Activated CD4-positive, alpha-beta T cell treated with anti-CD3 and anti-CD28 coated beads, Interleukin-2, amount 50 U/mL, for 1 hour (primary cell): ENCODE measurements at regions not wholly inside any gene's neighbourhood (a gene's known extent, or its start where the extent isn't known, plus 50 kb on each side); places are given as distances from the start of the nearest gene placed in this dataset.
A peak's percentile ranks its signal among the peaks of the same experiment; 100 is the strongest.

Source experiments
- DNase-seq: peaks from one replicate; pipeline ENCODE4 v3.0.0-alpha.2; 2020

DNA sequence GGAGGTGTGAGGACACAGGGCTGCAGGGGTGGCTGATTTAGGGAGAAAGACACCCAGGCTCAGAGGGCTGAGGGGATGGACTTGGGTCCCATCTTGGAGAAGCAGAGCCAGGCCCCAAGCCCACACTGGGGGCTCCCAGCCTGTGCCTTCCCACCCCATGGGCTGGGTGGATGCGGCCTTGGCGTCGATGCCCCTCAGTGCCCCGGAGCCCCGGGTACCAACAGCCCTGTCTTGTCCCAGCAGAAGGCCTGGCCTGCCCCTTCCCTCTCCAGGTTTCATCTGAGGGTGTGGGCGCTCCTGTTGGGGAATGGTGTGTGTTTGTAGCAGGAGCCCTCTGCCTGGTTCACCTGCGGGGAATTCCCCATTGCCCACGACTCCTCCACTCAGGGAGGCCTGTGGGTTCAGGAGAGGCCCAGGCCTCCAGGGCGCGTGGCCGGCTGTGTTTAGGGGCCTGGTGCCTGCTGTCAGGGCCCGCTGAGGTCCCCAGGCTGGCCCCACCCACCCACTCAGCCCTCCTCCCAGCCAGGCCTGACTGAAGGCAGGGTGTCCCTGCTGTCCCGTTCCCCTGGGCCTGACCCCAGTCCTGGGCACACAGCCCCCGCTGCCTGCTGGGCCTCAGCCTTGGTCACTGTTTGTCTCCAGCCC, 51.1 kb upstream of the BEGAIN start:
- no peak for DNase-seq

GRCh38 chr14:100639280-100639679, 52.1 kb upstream of the BEGAIN start:
- DNase-seq = no peak

GRCh38 chr14:100640471-100641273, 53.5 kb upstream of the BEGAIN start:
- peak; percentile 57 for DNase-seq

- DNase-seq = no peak
Observed at GRCh38 chr14:100641274-100641860, 54.1 kb upstream of the BEGAIN start.

DNA sequence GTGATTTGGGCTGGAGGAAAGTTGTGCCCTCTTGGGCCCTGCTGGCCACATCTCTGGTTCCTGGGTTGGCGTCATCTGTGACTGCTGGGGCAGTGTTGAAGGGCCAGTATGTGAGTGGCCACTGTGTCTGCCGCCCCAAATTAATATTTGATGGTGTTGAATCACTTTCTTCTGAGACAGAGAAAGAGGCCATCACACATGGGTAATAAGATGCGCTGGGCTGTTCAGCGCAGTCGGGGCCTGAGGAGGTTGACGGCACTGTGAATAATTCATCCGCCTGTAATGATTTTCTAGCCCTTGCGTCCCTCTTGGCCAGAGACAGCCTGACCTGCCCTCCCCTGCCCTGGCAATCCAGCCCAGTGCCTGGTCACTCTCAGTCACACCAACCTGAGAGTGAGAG, 56.2 kb upstream of the BEGAIN start:
- no peak for DNase-seq

- DNase-seq = no peak
Observed at GRCh38 chr14:100644383-100644782, 57.2 kb upstream of the BEGAIN start.

GRCh38 chr14:100644784-100645183, 57.6 kb upstream of the BEGAIN start:
- DNase-seq = no peak

DNA sequence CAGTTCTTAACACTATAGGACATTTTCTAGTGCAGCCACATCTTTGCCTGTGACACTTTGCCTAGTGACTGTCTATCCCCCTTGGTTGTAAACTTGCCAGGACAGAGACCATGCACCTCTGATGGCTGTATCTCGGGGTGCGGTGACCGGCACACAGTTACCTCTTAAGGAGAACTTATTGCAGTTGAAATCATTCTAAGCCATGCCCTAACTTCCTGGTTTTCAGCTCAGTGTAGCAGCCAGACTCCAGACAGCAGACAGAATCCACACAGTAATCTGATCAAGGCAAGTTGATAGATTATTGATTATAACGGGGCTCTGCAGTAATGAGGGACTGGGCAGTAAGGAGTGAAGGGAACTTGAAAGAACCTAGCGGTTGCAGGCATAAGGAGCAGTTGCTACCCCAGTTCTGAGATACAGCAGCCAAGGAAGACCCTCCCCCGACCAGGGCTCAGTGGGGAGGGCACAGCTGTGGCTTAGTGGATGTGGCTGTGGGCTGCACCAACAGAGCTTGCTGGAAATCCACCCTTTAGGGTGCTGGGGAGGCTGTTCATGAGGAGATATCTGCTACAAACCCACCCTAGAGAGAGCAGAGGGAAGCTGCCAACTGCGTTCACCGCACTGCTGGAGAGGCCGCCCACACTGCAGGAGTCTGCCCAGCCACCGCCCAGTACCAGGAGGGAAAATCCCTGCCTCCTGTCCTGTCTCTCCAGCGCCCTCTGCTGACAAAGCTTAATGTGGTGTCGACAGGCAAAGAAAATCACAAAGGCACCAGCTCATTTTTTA, 58.2 kb upstream of the BEGAIN start:
- DNase-seq = peak; percentile 86

DNA sequence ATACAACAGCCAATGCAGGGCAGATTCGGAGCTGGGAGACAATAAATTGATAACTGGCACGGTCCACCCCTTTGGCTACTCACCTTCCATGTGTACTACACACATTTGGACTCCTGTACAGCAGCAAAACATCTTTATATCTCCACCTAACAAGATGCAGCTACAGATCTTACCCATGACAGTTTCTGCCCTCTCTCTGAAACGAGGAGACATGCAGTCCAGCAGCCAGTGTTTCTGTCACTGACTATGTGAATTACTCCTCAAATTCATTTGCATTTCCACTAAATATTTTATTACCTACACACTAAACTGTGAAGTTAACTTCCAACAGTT, 58.7 kb upstream of the BEGAIN start:
- DNase-seq = no peak

GRCh38 chr14:100648474-100649172, 61.4 kb upstream of the BEGAIN start:
- DNase-seq = no peak

DNA sequence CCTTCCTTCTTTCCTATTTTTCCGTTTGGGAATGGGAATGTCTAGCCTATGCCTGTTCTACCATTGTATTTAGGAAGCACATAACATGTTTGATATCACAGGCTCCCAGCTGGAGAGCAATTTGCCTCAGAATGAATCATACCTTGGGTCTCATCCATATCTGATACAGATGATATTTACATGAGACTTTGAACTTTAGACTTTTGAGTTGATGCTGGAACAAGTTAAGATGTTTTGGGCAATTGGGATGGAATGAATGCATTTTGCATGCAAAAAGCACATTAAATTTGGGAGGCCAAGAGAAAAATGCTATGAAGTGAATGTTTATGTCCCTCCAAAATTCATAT, 61.9 kb upstream of the BEGAIN start:
- no peak for DNase-seq

DNA sequence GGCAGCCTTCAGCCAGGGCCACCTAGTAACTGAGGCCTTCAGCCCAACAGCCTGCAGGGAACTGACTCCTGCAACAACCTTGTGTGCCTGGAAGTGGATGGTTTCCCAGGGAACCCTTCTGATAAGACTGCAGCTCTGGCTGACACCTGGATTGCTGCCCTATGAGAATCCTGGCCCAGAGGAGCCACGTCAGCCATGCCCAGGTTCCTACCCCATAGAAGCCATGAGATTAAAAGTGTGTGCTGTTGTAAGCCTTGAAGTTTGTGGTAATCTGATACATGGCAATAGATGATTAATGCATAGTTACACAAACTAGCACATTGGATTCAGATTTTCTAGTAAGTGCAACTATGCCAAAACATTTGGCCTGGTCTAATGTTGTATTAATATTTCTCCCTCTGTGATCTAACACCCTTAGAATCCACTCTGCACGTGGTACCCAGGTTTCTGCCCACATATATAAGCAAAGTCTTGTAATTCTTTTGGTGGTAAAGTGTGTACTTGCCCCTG, 64.8 kb upstream of the BEGAIN start:
- DNase-seq = no peak

- DNase-seq = no peak
Observed at GRCh38 chr14:100652744-100653143, 65.5 kb upstream of the BEGAIN start.

DNA sequence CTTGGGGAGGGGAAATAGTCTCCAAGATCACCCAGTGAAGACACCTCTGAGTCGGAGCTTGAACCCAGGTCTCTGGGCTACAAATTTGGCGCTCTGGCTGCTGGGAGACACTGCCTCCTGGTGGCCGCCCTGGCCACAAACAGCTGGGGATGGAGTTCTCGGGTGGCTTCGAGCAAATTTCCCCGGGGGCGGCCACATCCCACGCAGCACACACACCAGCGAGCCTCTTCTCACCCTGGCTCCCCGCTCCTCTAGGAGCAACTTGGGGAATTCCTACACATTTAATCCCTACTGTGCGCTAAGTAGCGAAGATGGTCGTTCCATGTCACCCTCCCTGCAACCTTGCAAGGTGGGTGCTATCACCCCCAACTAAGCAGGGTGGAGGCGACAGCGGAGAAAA, 66.2 kb upstream of the BEGAIN start:
- peak; percentile 31 for DNase-seq

DNA sequence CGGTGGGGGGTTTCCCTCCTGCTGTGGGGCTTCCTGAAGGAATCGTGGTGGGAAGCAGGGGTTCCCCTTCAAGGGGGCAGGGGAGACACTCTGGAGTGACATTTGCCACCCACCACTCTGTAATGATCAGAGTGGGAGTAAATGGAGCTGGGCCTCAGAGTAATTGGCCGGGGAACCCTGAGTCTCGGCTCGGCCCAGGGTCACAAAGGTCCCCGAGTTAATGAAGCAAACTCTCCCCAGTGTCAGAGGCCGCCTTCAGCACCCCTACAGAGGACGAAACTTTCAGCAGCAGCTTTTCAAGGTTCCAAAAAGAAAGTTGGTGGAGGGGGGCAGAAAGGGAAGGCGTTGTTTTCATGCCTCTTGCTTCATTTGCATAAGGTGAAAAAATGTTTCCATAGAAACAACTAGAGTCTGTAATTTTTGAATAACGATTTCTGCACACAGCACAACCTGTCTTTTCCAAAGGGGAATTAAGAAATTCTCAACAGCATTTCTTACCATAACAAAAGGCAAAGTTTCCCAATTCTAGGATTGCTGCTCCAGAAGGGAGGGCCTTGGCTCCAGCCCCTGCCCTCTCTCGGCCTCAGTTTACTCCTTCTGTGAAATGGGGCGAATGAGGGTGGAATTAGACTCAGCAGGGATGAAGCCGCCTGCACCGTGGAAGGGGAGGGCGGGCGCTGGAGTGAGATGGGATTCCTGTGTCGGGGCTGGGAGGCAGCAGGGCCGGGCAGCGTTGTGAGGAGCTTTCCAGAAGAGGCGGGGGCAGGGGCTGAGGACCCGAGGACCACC, 67.0 kb upstream of the BEGAIN start:
- DNase-seq = no peak

DNA sequence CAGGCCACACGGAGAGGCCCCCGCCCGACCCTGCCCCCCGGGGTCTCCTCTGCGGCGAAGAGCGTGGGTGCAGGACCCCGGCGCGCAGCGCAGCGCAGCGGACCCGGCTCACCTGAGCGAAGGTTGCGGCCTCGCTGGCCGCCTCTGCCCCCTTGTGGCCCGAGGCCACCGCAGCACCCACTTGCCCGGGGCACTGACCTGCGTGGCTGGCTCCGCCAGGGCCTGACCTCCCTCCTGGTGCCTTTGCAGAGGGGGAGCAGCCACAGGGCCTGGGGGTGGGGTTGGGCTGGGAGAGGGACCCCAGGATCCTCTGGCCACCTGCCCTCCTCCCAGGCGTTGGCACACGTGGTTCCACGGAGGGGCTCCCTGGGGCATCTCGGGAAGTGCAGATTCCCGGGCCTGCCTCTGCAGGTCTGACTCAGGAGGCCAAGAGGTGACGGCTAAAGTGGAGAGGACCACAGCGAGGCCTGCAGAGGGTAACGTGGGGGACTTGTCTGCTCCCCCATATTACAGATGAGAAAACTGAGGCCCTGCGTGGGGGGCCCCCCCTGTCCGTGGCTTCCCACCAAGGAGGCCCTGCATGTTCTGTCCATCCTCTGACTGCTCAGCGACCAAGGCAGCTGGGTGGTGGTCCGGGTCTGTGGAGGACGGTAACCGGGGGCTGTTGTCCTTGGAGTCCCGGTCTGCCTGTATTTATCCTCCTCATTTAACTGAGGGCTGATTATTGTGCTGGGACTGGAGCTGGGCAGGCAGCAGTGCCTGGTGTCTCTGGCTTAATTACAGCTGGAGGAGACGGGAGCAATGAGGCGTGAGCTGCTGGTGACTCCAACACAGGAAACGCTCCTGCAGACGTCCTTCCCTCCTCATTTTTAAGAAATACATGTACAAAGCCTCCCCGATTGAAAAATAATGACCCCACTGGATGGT, 67.9 kb upstream of the BEGAIN start:
- peak; percentile 48 for DNase-seq

DNA sequence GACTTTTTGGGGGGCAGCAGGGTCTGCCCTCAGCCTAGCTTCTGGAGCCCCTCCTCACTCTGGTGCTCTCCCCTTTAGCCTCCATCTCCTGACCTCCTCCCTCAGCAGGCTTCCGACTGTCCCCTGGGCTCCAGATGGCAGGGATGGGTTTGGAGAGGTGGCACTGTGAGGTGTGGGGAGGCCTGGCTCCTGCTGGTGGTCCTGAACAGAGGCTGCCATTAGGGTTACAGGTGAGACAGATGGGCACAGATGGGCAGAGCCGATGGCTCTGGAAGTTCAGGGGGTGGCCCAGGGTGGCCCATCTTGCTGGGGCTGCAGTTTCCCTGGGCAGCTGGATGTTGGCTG, 68.5 kb upstream of the BEGAIN start:
- DNase-seq = no peak

- no peak for DNase-seq
Observed at GRCh38 chr14:100656996-100657395, 69.7 kb upstream of the DLK1 start.

- no peak for DNase-seq
Observed at GRCh38 chr14:100657780-100658179, 68.9 kb upstream of the DLK1 start.

- DNase-seq = no peak
Observed at GRCh38 chr14:100658181-100658886, 68.4 kb upstream of the DLK1 start.
